ENCODE measurements at regions not wholly inside any gene's neighbourhood (a gene's known extent, or its start where the extent isn't known, plus 50 kb on each side); places are given as distances from the start of the nearest gene placed in this dataset.
"Not testable (repeated sequence)": the region's sequence is repeated elsewhere in the genome, so short reads cannot be mapped to it uniquely, and the experiment has no call there.

GRCh38 chr4:110411574-110412011 is 64.4 kb upstream of the ENPEP start:
- TF ChIP-seq, protein P1, sequence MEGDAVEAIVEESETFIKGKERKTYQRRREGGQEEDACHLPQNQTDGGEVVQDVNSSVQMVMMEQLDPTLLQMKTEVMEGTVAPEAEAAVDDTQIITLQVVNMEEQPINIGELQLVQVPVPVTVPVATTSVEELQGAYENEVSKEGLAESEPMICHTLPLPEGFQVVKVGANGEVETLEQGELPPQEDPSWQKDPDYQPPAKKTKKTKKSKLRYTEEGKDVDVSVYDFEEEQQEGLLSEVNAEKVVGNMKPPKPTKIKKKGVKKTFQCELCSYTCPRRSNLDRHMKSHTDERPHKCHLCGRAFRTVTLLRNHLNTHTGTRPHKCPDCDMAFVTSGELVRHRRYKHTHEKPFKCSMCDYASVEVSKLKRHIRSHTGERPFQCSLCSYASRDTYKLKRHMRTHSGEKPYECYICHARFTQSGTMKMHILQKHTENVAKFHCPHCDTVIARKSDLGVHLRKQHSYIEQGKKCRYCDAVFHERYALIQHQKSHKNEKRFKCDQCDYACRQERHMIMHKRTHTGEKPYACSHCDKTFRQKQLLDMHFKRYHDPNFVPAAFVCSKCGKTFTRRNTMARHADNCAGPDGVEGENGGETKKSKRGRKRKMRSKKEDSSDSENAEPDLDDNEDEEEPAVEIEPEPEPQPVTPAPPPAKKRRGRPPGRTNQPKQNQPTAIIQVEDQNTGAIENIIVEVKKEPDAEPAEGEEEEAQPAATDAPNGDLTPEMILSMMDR (IDR thresholded peaks at IDR 0.05) = no peak
- no peak for TF ChIP-seq ZFX (IDR thresholded peaks at IDR 0.05; ENCODE audit: borderline replicate concordance)
- peak overlapping the region; percentile 77 for H3K27ac ChIP-seq

DNA sequence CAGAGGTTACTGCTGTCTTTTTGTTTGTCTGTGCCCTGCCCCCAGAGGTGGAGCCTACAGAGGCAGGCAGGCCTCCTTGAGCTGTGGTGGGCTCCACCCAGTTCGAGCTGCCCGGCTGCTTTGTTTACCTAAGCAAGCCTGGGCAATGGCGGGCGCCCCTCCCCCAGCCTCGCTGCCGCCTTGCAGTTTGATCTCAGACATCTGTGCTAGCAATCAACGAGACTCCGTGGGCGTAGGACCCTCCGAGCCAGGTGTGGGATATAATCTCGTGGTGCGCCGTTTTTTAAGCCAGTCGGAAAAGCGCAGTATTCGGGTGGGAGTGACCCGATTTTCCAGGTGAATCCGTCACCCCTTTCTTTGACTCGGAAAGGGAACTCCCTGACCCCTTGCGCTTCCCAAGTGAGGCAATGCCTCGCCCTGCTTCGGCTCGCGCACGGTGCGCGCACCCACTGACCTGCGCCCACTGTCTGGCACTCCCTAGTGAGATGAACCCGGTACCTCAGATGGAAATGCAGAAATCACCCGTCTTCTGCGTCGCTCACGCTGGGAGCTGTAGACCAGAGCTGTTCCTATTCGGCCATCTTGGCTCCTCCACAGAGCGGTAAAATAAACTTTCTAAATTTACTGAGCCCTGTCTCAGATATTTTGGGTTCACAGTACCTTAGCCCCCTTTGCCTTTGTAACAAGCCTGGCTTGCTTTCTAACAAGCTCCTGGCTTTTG is 64.9 kb upstream of the ENPEP start:
- peak overlapping the region; percentile 77 for H3K27ac ChIP-seq

DNA sequence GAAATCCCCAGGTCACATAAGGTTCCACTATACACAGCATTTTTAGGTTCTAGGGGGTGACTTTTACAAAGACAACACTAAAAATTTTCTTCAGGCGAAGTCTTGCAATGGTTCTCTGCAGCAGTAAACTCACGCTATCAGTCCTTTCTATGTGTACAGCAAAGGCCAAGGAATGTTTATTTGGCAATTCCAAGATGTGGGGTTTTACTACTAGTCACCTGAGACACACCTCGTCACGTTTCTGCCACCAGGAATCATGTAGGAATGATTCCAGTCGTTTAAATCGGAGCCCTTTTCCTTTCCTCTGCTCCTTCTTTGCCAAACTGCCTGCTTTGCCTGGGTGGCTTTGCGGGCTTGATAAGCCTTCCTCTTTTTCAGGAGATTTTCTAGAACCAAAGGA is 75.9 kb upstream of the ENPEP start:
- TF ChIP-seq ZFX (IDR thresholded peaks at IDR 0.05; ENCODE audit: borderline replicate concordance) = no peak
- TF ChIP-seq, protein P1 (IDR thresholded peaks at IDR 0.05) = no peak
- H3K27ac ChIP-seq = no peak overlapping the region

- not testable (repeated sequence) for H3K27ac ChIP-seq
These were observed 76.9 kb upstream of the ENPEP start for GRCh38 chr4:110399046-110399445.

DNA sequence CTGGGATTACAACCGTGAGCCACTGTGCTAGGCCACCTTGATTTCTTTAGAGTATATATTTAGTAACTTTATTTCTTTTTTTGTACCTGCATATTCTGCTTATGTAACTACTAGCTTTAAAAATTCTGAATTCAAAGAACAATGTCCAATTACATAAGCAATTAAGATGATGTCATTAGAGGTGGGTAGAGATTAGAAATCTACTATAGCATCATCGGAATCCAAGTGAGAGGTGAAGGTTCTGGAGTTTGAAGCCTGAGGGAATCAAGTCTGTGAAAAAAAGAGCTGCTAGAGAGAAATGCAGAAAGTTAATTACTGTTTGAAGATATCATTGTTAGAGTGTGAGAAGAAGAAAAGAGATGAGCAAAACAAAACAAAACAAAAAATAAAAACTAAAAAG is 79.0 kb upstream of the ENPEP start:
- no peak overlapping the region for H3K27ac ChIP-seq
- TF ChIP-seq ZFX (IDR thresholded peaks at IDR 0.05; ENCODE audit: borderline replicate concordance) = no peak
- TF ChIP-seq, protein P1 (IDR thresholded peaks at IDR 0.05) = no peak

DNA sequence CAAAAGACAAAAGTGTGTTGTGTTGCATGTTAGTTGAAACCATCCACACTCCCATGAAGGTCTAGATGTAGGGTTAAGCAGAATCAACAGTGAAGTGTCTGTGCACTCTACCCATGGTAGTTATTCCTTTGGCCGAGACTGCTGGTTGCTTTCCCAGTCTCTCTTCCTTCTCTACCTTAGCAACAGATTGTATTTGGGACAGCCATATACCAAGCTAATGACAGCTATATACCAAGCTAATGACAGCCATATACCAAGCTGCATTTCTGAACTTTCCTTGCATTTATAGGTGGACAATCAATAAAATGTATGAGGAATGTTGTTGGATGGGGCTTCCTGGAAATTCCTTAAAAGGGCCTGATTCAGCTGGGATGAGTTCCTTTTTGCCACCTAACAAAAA is 80.5 kb upstream of the ENPEP start:
- H3K27ac ChIP-seq = no peak overlapping the region
- TF ChIP-seq, protein P1 (IDR thresholded peaks at IDR 0.05) = no peak
- no peak for TF ChIP-seq ZFX (IDR thresholded peaks at IDR 0.05; ENCODE audit: borderline replicate concordance)

GRCh38 chr4:110394871-110395270 is 81.1 kb upstream of the ENPEP start:
- TF ChIP-seq ZFX (IDR thresholded peaks at IDR 0.05; ENCODE audit: borderline replicate concordance) = no peak
- TF ChIP-seq, protein P1 (IDR thresholded peaks at IDR 0.05) = no peak

GRCh38 chr4:110381784-110382183 is 94.2 kb upstream of the ENPEP start:
- H3K27ac ChIP-seq = no peak overlapping the region
- TF ChIP-seq ZFX (IDR thresholded peaks at IDR 0.05; ENCODE audit: borderline replicate concordance) = no peak
- TF ChIP-seq, protein P1 (IDR thresholded peaks at IDR 0.05) = no peak

More at GRCh38 chr4:110394871-110395270, 81.1 kb upstream of the ENPEP start:
- no peak overlapping the region for H3K27ac ChIP-seq

Measured in 22Rv1 (cell line).